H1 (cell line): ENCODE measurements at regions not wholly inside any gene's neighbourhood (a gene's known extent, or its start where the extent isn't known, plus 50 kb on each side); places are given as distances from the start of the nearest gene placed in this dataset.

Source experiments
- CEBPB ChIP-seq: IDR thresholded peaks from 2 replicates; pipeline ENCODE4 v1.6.1; 2012; ENCODE audit warnings: low read depth, low read length
- EZH2 ChIP-seq: fragments of 200-600 bp; sonication (generic); IDR thresholded peaks from 2 replicates; pipeline ENCODE4 v1.7.1; 2012; ENCODE audit warnings: low read depth, mild to moderate bottlenecking, moderate library complexity, low read length, inconsistent platforms; ENCODE audit not compliant: severe bottlenecking
- POLR2A ChIP-seq, 2 experiments: IDR thresholded peaks; 1 replicate in 1 of 2; 2 replicates in 1 of 2; pipeline ENCODE4 v1.6.1; 2011; ENCODE audit warnings: low read depth in 2 of 2, low read length in 2 of 2, mild to moderate bottlenecking in 2 of 2; ENCODE audit errors: control extremely low read depth in 1 of 2
- TF ChIP-seq, protein P1 (sequence below): IDR thresholded peaks from 2 replicates; pipeline ENCODE4 v1.6.1; 2012; ENCODE audit warnings: inconsistent platforms
- TF ChIP-seq, protein P2 (sequence below): IDR thresholded peaks from 2 replicates; pipeline ENCODE4 v1.6.1; 2011; ENCODE audit warnings: low read length, improper control_type of control experiment
- TF ChIP-seq, protein P3 (sequence below), 3 experiments: IDR thresholded peaks; 1 replicate in 2 of 3; 2 replicates in 1 of 3; pipeline versions ENCODE4 v1.5.1 to v1.6.1; 2011; ENCODE audit warnings: low read length in 3 of 3, mild to moderate bottlenecking in 3 of 3, inconsistent platforms in 2 of 3, low read depth in 1 of 3, moderate library complexity in 1 of 3; ENCODE audit not compliant: insufficient read depth in 1 of 3; ENCODE audit errors: control extremely low read depth in 1 of 3

DNA sequence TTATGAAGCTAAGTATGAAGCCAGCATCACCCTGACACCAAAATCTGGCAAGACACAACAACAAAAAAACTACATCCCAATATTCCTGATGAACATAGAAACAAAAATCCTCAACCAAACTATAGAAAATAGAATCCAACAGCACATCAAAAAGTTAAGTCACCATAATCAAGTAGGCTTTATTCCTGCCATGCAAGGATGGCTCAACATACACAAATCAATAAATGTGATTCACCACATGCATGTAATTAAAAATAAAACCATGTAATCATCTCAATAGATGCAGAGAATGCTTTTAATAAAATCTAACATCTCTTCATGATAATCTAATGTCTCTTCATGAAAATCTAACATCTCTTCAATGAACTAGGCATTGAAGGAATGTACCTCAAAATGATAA, 249.4 kb upstream of the GK2 start:
- TF ChIP-seq EZH2 (no peak), CEBPB (no peak), POLR2A (IDR thresholded peaks at IDR 0.05; ENCODE audit: control extremely low read depth in 1 of 2, low read depth in 2 of 2, low read length in 2 of 2) (no peak)
- TF ChIP-seq, protein P1, sequence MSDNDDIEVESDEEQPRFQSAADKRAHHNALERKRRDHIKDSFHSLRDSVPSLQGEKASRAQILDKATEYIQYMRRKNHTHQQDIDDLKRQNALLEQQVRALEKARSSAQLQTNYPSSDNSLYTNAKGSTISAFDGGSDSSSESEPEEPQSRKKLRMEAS = no peak
- TF ChIP-seq, protein P2, sequence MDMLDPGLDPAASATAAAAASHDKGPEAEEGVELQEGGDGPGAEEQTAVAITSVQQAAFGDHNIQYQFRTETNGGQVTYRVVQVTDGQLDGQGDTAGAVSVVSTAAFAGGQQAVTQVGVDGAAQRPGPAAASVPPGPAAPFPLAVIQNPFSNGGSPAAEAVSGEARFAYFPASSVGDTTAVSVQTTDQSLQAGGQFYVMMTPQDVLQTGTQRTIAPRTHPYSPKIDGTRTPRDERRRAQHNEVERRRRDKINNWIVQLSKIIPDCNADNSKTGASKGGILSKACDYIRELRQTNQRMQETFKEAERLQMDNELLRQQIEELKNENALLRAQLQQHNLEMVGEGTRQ = no peak
- TF ChIP-seq, protein P3, sequence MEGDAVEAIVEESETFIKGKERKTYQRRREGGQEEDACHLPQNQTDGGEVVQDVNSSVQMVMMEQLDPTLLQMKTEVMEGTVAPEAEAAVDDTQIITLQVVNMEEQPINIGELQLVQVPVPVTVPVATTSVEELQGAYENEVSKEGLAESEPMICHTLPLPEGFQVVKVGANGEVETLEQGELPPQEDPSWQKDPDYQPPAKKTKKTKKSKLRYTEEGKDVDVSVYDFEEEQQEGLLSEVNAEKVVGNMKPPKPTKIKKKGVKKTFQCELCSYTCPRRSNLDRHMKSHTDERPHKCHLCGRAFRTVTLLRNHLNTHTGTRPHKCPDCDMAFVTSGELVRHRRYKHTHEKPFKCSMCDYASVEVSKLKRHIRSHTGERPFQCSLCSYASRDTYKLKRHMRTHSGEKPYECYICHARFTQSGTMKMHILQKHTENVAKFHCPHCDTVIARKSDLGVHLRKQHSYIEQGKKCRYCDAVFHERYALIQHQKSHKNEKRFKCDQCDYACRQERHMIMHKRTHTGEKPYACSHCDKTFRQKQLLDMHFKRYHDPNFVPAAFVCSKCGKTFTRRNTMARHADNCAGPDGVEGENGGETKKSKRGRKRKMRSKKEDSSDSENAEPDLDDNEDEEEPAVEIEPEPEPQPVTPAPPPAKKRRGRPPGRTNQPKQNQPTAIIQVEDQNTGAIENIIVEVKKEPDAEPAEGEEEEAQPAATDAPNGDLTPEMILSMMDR (IDR thresholded peaks at IDR 0.05; ENCODE audit: control extremely low read depth in 1 of 3, insufficient read depth in 1 of 3, low read depth in 1 of 3, low read length in 3 of 3) = no peak
